ENCODE measurements at regions not wholly inside any gene's neighbourhood (a gene's known extent, or its start where the extent isn't known, plus 50 kb on each side); places are given as distances from the start of the nearest gene placed in this dataset.
A peak's percentile ranks its signal among the peaks of the same experiment; 100 is the strongest.

- H3K9me3 ChIP-seq, result no peaks in the 10 kb centered on the region
- ATAC-seq (no peak), DNase-seq (no peak)
- TF ChIP-seq POLR2A (IDR thresholded peaks at IDR 0.05), result no peak
- TF ChIP-seq CTCF (IDR thresholded peaks at IDR 0.05), result no peak
- H3K27ac ChIP-seq, result no peak overlapping the region
- no peak overlapping the region for H3K4me3 ChIP-seq
- H3K27me3 ChIP-seq, result no peaks in the 10 kb centered on the region
- intact Hi-C loops (cut with DNase I), result no loop called here
- H3K36me3 ChIP-seq, result peaks cover 0 to 51% (median 22%) of the 10 kb centered on the region in 9 donors
- WGBS, 4 donors, result 85 to 92% (median 89%) methylated on average over 5 of the region's 5 CpGs
- peaks cover 0 to 3% (median 0%) of the 10 kb centered on the region in 12 donors for H3K4me1 ChIP-seq
Observed at GRCh38 chr15:62749036-62749815, 293.3 kb upstream of the TPM1 start.

GRCh38 chr15:62750471-62750870 lies 292.1 kb upstream of the TPM1 start:
- TF ChIP-seq POLR2A (IDR thresholded peaks at IDR 0.05) (no peak), CTCF (IDR thresholded peaks at IDR 0.05) (no peak)
- H3K27me3 ChIP-seq, result no peaks in the 10 kb centered on the region
- intact Hi-C loops (cut with DNase I), result no loop called here
- H3K4me1 ChIP-seq, result peaks cover 0 to 3% (median 0%) of the 10 kb centered on the region in 12 donors
- 94 to 98% (median 96%) methylated on average over 4 of the region's 4 CpGs for WGBS, 4 donors
- peaks cover 0 to 61% (median 30%) of the 10 kb centered on the region in 9 donors for H3K36me3 ChIP-seq
- ATAC-seq (no peak), DNase-seq (no peak)
- no peaks in the 10 kb centered on the region for H3K9me3 ChIP-seq
- no peak overlapping the region for H3K27ac ChIP-seq
- H3K4me3 ChIP-seq, result no peak overlapping the region

- TF ChIP-seq CTCF (IDR thresholded peaks at IDR 0.05) (no peak), POLR2A (IDR thresholded peaks at IDR 0.05) (no peak)
- Histone ChIP-seq H3K4me3 (no peak overlapping the region), H3K4me1 (peaks cover 0 to 8% (median under 1%) of the 10 kb centered on the region in 12 donors), H3K27me3 (no peaks in the 10 kb centered on the region), H3K9me3 (no peaks in the 10 kb centered on the region), H3K36me3 (peaks cover 0 to 74% (median 43%) of the 10 kb centered on the region in 9 donors), H3K27ac (no peak overlapping the region)
- intact Hi-C loops (cut with DNase I), result no loop called here
- peak in 1 of 5 donors; percentile 33 for DNase-seq
- ATAC-seq, result peak in 1 of 4 donors; percentile 52
- 94 to 98% (median 96%) methylated on average over 6 of the region's 6 CpGs for WGBS, 4 donors
Observed at GRCh38 chr15:62752657-62753517, 289.7 kb upstream of the TPM1 start.

Measured in heart left ventricle (tissue), 16 donors.